ENCODE measurements at regions not wholly inside any gene's neighbourhood (a gene's known extent, or its start where the extent isn't known, plus 50 kb on each side); places are given as distances from the start of the nearest gene placed in this dataset.

DNA sequence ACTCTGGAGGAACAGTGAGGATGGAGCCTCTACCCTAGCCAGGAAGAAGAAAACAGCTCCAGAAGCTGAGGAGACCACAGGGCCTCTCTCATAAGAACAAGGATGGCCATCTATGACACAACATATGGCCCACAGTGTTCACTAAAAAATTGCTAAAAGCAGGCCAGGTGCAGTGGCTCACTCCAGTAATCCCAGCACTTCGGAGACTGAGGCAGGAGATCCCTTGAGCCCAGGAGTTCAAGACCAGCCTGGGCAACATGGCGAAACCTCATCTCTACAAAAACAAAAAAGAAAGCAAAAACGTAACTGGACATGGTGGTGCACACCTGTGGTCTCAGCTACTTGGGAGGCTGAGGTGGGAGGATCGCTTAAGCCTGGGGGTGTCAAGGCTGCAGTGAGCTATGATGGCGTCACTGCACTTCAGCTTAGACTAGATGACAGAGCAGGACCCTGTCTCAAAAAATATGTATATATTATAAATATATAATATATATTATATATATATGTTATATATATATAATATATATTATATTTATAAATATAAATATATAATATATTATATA is 103.1 kb downstream of the TOMM20 start:
- peak overlapping the region; percentile 14 for H2AFZ ChIP-seq (ENCODE audit: insufficient read depth, low read depth, low read length, poor library complexity, severe bottlenecking)
- WGBS (ENCODE audit: insufficient coverage) = 100% methylated on average over 1 of the region's 5 CpGs
- no peak for DNase-seq
- peaks cover 0 to 8% (median 0%) of the 10 kb centered on the region in 3 donors for H3K9me3 ChIP-seq (ENCODE audit: control extremely low read depth in 1 of 3, control insufficient read depth in 2 of 3, insufficient read depth in 1 of 3, low read length in 2 of 3)
- TF ChIP-seq, protein P1, sequence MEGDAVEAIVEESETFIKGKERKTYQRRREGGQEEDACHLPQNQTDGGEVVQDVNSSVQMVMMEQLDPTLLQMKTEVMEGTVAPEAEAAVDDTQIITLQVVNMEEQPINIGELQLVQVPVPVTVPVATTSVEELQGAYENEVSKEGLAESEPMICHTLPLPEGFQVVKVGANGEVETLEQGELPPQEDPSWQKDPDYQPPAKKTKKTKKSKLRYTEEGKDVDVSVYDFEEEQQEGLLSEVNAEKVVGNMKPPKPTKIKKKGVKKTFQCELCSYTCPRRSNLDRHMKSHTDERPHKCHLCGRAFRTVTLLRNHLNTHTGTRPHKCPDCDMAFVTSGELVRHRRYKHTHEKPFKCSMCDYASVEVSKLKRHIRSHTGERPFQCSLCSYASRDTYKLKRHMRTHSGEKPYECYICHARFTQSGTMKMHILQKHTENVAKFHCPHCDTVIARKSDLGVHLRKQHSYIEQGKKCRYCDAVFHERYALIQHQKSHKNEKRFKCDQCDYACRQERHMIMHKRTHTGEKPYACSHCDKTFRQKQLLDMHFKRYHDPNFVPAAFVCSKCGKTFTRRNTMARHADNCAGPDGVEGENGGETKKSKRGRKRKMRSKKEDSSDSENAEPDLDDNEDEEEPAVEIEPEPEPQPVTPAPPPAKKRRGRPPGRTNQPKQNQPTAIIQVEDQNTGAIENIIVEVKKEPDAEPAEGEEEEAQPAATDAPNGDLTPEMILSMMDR (IDR thresholded peaks at IDR 0.05) = no peak
- no peak for TF ChIP-seq EZH2 (IDR thresholded peaks at IDR 0.05; ENCODE audit: borderline replicate concordance, insufficient read depth, low read depth, low read length, poor library complexity, severe bottlenecking)
- no peaks in the 10 kb centered on the region for H3K27me3 Mint-ChIP-seq
- no peak overlapping the region for H3K27ac Mint-ChIP-seq
- H4K20me1 ChIP-seq (ENCODE audit: control insufficient read depth, insufficient read depth, low read length, poor library complexity, severe bottlenecking) = no peaks in the 10 kb centered on the region
- ChIA-PET CTCF (interaction anchor here (0.6 to 1.5 kb wide), 2 partner anchors 14 to 29 kb away, joined by 3 read pairs; no protein-coding TSS in a partner anchor), POLR2A (interaction anchor here (0.6 to 1.6 kb wide), 2 partner anchors 14 to 201 kb away, joined by 3 to 4 read pairs; no protein-coding TSS in a partner anchor)
- H3K4me3 ChIP-seq (ENCODE audit: control extremely low read depth in 1 of 5, extremely low read depth in 1 of 5, insufficient read depth in 1 of 5, low read depth in 2 of 5, low read length in 4 of 5) = no peak overlapping the region
- no peak for ATAC-seq (ENCODE audit: low read depth)
- peaks cover 21% of the 10 kb centered on the region for H3K4me1 Mint-ChIP-seq
- no peaks in the 10 kb centered on the region for H3K36me3 ChIP-seq (replicated peaks in 1 of 2; ENCODE audit: control extremely low read depth in 1 of 2, control insufficient read depth in 1 of 2, extremely low read depth in 1 of 2, insufficient read depth in 2 of 2, low read length in 1 of 2)
- no peak overlapping the region for H3K4me3 Mint-ChIP-seq
- no peaks in the 10 kb centered on the region for H3K9me3 Mint-ChIP-seq (ENCODE audit: insufficient read depth)
- no peak overlapping the region for H3K4me2 ChIP-seq (replicated peaks; ENCODE audit: low read depth, low read length, poor library complexity, severe bottlenecking)
- intact Hi-C loops (cut with micrococcal nuclease) = no loop called here
- H3K27me3 ChIP-seq (replicated peaks in 1 of 4; ENCODE audit: control extremely low read depth in 1 of 4, control insufficient read depth in 3 of 4, insufficient read depth in 4 of 4, low read length in 3 of 4) = no peaks in the 10 kb centered on the region
- H3K79me2 ChIP-seq (ENCODE audit: control insufficient read depth, insufficient read depth, low read length) = no peaks in the 10 kb centered on the region
- no peak overlapping the region for H3K9ac ChIP-seq (ENCODE audit: low read length)
- H3K4me1 ChIP-seq (ENCODE audit: control insufficient read depth in 2 of 2, insufficient read depth in 2 of 2, low read length in 2 of 2) = peaks cover 0 to 6% of the 10 kb centered on the region in 2 donors
- no peak overlapping the region for H3K27ac ChIP-seq (ENCODE audit: low read length in 2 of 2)

DNA sequence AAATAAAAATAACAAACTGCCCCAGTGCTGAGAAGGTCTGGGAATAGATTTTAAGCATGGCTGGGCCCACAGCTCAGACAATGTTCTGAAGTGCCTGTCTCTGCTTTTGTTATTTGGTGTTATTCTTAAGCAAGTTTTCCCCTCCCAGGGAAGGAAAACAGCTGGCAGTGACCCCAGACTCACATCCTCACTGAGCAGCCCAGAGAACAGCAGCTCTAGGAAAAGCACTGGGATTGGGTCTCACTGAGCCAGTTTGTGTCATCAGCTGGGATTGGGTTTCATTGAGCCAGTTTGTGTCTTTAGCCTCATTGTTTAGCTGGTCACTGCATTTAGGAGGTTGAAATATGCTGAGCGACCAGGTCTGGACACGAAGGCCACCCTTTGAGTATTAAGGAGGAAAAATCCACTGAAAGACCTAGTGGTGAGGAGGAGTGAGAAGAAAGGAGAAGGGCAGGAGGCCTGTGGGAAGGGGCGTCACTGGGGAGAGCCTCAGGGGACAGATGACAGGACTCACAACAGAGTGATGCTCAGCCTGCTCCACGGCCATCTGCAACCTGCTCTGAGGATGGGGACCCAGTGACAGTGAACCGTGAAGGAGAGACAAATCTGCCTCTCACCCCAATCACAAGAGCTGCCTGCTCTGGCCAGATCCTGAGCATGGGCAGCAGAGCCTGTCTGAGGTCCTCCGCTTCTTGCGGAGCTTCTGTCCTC is 103.8 kb downstream of the TOMM20 start:
- intact Hi-C loops (cut with micrococcal nuclease) = no loop called here
- H3K27ac Mint-ChIP-seq = peak overlapping the region; percentile 53
- no peak overlapping the region for H3K27ac ChIP-seq (ENCODE audit: low read length in 2 of 2)
- peaks cover 21% of the 10 kb centered on the region for H3K4me1 Mint-ChIP-seq
- H2AFZ ChIP-seq (ENCODE audit: insufficient read depth, low read depth, low read length, poor library complexity, severe bottlenecking) = peak overlapping the region; percentile 14
- H3K4me3 ChIP-seq (ENCODE audit: control extremely low read depth in 1 of 5, extremely low read depth in 1 of 5, insufficient read depth in 1 of 5, low read depth in 2 of 5, low read length in 4 of 5) = no peak overlapping the region
- peak; percentile 45 for ATAC-seq (ENCODE audit: low read depth)
- POLR2A ChIA-PET = interaction anchor here (0.6 to 1.6 kb wide), 2 partner anchors 13 to 200 kb away, joined by 3 to 4 read pairs; no protein-coding TSS in a partner anchor
- 51% methylated on average over 7 of the region's 7 CpGs for WGBS (ENCODE audit: insufficient coverage)
- H3K27me3 Mint-ChIP-seq = no peaks in the 10 kb centered on the region
- H3K4me2 ChIP-seq (replicated peaks; ENCODE audit: low read depth, low read length, poor library complexity, severe bottlenecking) = no peak overlapping the region
- H3K9me3 ChIP-seq (ENCODE audit: control extremely low read depth in 1 of 3, control insufficient read depth in 2 of 3, insufficient read depth in 1 of 3, low read length in 2 of 3) = peaks cover 0 to 8% (median 0%) of the 10 kb centered on the region in 3 donors
- CTCF ChIA-PET = interaction anchor here (0.6 to 1.5 kb wide), 3 partner anchors 13 to 59 kb away, joined by 3 read pairs; no protein-coding TSS in a partner anchor
- no peaks in the 10 kb centered on the region for H3K27me3 ChIP-seq (replicated peaks in 1 of 4; ENCODE audit: control extremely low read depth in 1 of 4, control insufficient read depth in 3 of 4, insufficient read depth in 4 of 4, low read length in 3 of 4)
- DNase-seq = no peak
- peaks cover 0 to 6% of the 10 kb centered on the region in 2 donors for H3K4me1 ChIP-seq (ENCODE audit: control insufficient read depth in 2 of 2, insufficient read depth in 2 of 2, low read length in 2 of 2)
- no peak for TF ChIP-seq EZH2 (IDR thresholded peaks at IDR 0.05; ENCODE audit: borderline replicate concordance, insufficient read depth, low read depth, low read length, poor library complexity, severe bottlenecking)
- TF ChIP-seq, protein P1 (IDR thresholded peaks at IDR 0.05) = no peak
- H3K79me2 ChIP-seq (ENCODE audit: control insufficient read depth, insufficient read depth, low read length) = no peaks in the 10 kb centered on the region
- H3K4me3 Mint-ChIP-seq = no peak overlapping the region
- no peaks in the 10 kb centered on the region for H4K20me1 ChIP-seq (ENCODE audit: control insufficient read depth, insufficient read depth, low read length, poor library complexity, severe bottlenecking)
- no peaks in the 10 kb centered on the region for H3K36me3 ChIP-seq (replicated peaks in 1 of 2; ENCODE audit: control extremely low read depth in 1 of 2, control insufficient read depth in 1 of 2, extremely low read depth in 1 of 2, insufficient read depth in 2 of 2, low read length in 1 of 2)
- no peak overlapping the region for H3K9ac ChIP-seq (ENCODE audit: low read length)
- no peaks in the 10 kb centered on the region for H3K9me3 Mint-ChIP-seq (ENCODE audit: insufficient read depth)
